B cell (primary cell): ENCODE measurements at regions not wholly inside any gene's neighbourhood (a gene's known extent, or its start where the extent isn't known, plus 50 kb on each side); places are given as distances from the start of the nearest gene placed in this dataset.

Experiments used
- EZH2 ChIP-seq: IDR thresholded peaks from 2 replicates; pipeline ENCODE4 v1.6.1; 2012; ENCODE audit warnings: borderline replicate concordance, low read depth, mild to moderate bottlenecking, moderate library complexity, low read length; ENCODE audit not compliant: insufficient read depth, poor library complexity, severe bottlenecking
- TF ChIP-seq, protein P1 (sequence below): fragments of 200-600 bp; IDR thresholded peaks from one replicate; pipeline ENCODE4 v1.8.0; 2022; ENCODE audit warnings: antibody characterized with exemption, mild to moderate bottlenecking

DNA sequence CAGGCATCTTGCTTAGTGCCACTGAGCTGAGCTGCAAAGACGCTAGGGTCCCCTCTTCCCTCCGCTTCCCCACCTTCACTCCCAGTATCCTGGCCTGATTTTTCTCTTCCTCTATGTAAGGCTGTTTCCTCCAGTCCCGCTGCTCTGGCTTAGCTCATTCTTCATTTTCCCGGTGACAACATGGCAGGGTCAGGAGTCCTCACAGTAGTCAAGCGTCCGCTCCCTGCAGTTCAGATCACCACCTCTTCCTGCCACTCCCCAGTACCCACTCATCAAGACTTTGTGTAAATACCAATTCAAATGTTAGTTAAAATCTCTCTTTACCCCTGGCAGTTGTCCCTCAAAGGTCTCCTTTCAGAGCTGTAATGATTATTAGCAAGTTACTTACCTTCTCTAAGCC lies 650.4 kb upstream of the CELF2 start:
- no peak for TF ChIP-seq EZH2
- TF ChIP-seq, protein P1, sequence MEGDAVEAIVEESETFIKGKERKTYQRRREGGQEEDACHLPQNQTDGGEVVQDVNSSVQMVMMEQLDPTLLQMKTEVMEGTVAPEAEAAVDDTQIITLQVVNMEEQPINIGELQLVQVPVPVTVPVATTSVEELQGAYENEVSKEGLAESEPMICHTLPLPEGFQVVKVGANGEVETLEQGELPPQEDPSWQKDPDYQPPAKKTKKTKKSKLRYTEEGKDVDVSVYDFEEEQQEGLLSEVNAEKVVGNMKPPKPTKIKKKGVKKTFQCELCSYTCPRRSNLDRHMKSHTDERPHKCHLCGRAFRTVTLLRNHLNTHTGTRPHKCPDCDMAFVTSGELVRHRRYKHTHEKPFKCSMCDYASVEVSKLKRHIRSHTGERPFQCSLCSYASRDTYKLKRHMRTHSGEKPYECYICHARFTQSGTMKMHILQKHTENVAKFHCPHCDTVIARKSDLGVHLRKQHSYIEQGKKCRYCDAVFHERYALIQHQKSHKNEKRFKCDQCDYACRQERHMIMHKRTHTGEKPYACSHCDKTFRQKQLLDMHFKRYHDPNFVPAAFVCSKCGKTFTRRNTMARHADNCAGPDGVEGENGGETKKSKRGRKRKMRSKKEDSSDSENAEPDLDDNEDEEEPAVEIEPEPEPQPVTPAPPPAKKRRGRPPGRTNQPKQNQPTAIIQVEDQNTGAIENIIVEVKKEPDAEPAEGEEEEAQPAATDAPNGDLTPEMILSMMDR, result no peak
